ENCODE measurements at regions not wholly inside any gene's neighbourhood (a gene's known extent, or its start where the extent isn't known, plus 50 kb on each side); places are given as distances from the start of the nearest gene placed in this dataset.

- no peak for TF ChIP-seq EP300 (IDR thresholded peaks at IDR 0.05)
- TF ChIP-seq CTCF (IDR thresholded peaks at IDR 0.05): no peak
- TF ChIP-seq POLR2AphosphoS5 (IDR thresholded peaks at IDR 0.05): no peak
Measured at GRCh38 chr14:34189866-34190265, 239.0 kb upstream of the EGLN3 start.
